PC-3 (cell line): ENCODE measurements at regions not wholly inside any gene's neighbourhood (a gene's known extent, or its start where the extent isn't known, plus 50 kb on each side); places are given as distances from the start of the nearest gene placed in this dataset.

Experiments
- ATAC-seq: fragments of 200-7000 bp; cut with Tn5 transposase; 2 replicates; pipeline ENCODE4 v1.9.1; 2020; ENCODE audit warnings: mild to moderate bottlenecking, moderate library complexity
- BruUV-seq: library from RNA; stranded (reverse); fragments of 400-500 nt; replicated peaks from 2 replicates; lab custom pipeline; 2021; lab: Mats Ljungman, UMichigan
- CTCF ChIA-PET: fragments of 300-600 bp; sonication (Branson Sonifier 250); formaldehyde crosslinking; loops from one replicate; lab custom pipeline; 2022; ENCODE audit warnings: antibody characterized with exemption; lab: Charles Lee
- POLR2A ChIA-PET: fragments of 300-600 bp; sonication (Branson Sonifier 250); formaldehyde crosslinking; loops from one replicate; lab custom pipeline; 2022; ENCODE audit warnings: antibody characterized with exemption; ENCODE audit not compliant: unreplicated experiment; lab: Charles Lee
- DNase-seq: peaks from one replicate; pipeline ENCODE4 v3.0.0-alpha.2; 2015
- H2AFZ ChIP-seq: fragments of 300-600 bp; sonication (generic); 2 replicates; pipeline ENCODE4 v1.6.0; 2016; ENCODE audit warnings: antibody characterized with exemption, low read length
- H3F3A ChIP-seq: fragments of 300-600 bp; sonication (generic); one replicate; pipeline ENCODE4 v1.6.0; 2017; ENCODE audit warnings: antibody characterized with exemption, low read length, control low read depth, mild to moderate bottlenecking; ENCODE audit not compliant: unreplicated experiment
- H3K27ac ChIP-seq: fragments of 300-600 bp; sonication (generic); 2 replicates; pipeline ENCODE4 v1.5.1; 2016; ENCODE audit warnings: mild to moderate bottlenecking, low read length
- H3K27me3 ChIP-seq: fragments of 300-600 bp; sonication (generic); 2 replicates; pipeline ENCODE4 v1.6.1; 2016; ENCODE audit warnings: low read length, mixed read lengths
- H3K36me3 ChIP-seq: fragments of 300-600 bp; sonication (generic); 2 replicates; pipeline ENCODE4 v1.6.1; 2016; ENCODE audit warnings: low read depth, mixed run types, low read length, mixed read lengths
- H3K4me1 ChIP-seq: fragments of 300-600 bp; sonication (generic); 2 replicates; pipeline ENCODE4 v1.5.1; 2016; ENCODE audit warnings: low read length; ENCODE audit not compliant: insufficient read depth
- H3K4me2 ChIP-seq: fragments of 300-600 bp; sonication (generic); 2 replicates; pipeline ENCODE4 v1.6.0; 2016; ENCODE audit warnings: low read length
- H3K4me3 ChIP-seq: fragments of 300-600 bp; sonication (generic); 2 replicates; pipeline ENCODE4 v1.5.1; 2016; ENCODE audit warnings: mild to moderate bottlenecking, low read length, mixed read lengths
- H3K79me2 ChIP-seq: fragments of 300-600 bp; sonication (generic); 2 replicates; pipeline ENCODE4 v1.6.1; 2017; ENCODE audit warnings: low read length, mixed read lengths
- H3K9ac ChIP-seq: fragments of 300-600 bp; sonication (generic); 2 replicates; pipeline ENCODE4 v1.6.0; 2016; ENCODE audit warnings: mild to moderate bottlenecking, low read length
- H3K9me2 ChIP-seq: fragments of 300-600 bp; sonication (generic); replicated peaks from 2 replicates; pipeline ENCODE4 v1.6.1; 2016; ENCODE audit warnings: mixed run types, low read length, mixed read lengths
- H3K9me3 ChIP-seq: fragments of 300-600 bp; sonication (generic); 2 replicates; pipeline ENCODE4 v1.6.1; 2016; ENCODE audit warnings: low read length, mixed read lengths
- H4K20me1 ChIP-seq: fragments of 300-600 bp; sonication (generic); 2 replicates; pipeline ENCODE4 v1.6.1; 2016; ENCODE audit warnings: low read length, mixed read lengths
- CTCF ChIP-seq: fragments of 300-600 bp; sonication (generic); conservative IDR thresholded peaks from 2 replicates; pipeline ENCODE4 v1.5.1; 2017; ENCODE audit warnings: antibody characterized with exemption, low read depth, mild to moderate bottlenecking, low read length
- EZH2 ChIP-seq: fragments of 300-600 bp; sonication (generic); IDR thresholded peaks from one replicate; pipeline ENCODE4 v1.6.1; 2017; ENCODE audit warnings: antibody characterized with exemption, mild to moderate bottlenecking, low read length; ENCODE audit not compliant: unreplicated experiment
- EZH2phosphoT487 ChIP-seq: fragments of 300-600 bp; sonication (generic); IDR thresholded peaks from 2 replicates; pipeline ENCODE4 v1.6.1; 2018; ENCODE audit warnings: mild to moderate bottlenecking, antibody characterized with exemption, low read length, borderline replicate concordance
- intact Hi-C: fragments of 100-400 bp; cut with micrococcal nuclease; formaldehyde crosslinking; loops from 2 replicates; pipeline ENCODE4 v1.9.0; 2023

- H3K4me1 ChIP-seq: no peaks in the 10 kb centered on the region
- no peak overlapping the region for H3K27ac ChIP-seq
- DNase-seq: no peak
- H3K79me2 ChIP-seq: no peaks in the 10 kb centered on the region
- ATAC-seq: no peak
- no TSS peak for BruUV-seq
- H3F3A ChIP-seq: no peaks in the 10 kb centered on the region
- no peaks in the 10 kb centered on the region for H3K36me3 ChIP-seq
- H3K9ac ChIP-seq: no peak overlapping the region
- ChIA-PET CTCF (no interaction called here), POLR2A (no interaction called here)
- H3K4me3 ChIP-seq: no peak overlapping the region
- no peaks in the 10 kb centered on the region for H4K20me1 ChIP-seq
- 0 out of 2 replicates have a peak, but pooled peaks cover 8% of the 10 kb centered on the region for H3K27me3 ChIP-seq
- no peak overlapping the region for H3K4me2 ChIP-seq
- intact Hi-C loops: no loop called here
- H2AFZ ChIP-seq: no peak overlapping the region
- no peaks in the 10 kb centered on the region for H3K9me3 ChIP-seq
- TF ChIP-seq EZH2 (no peak), EZH2phosphoT487 (no peak), CTCF (no peak)
- H3K9me2 ChIP-seq: no peaks in the 10 kb centered on the region
Observed at GRCh38 chr16:64791756-64792155, 330.1 kb downstream of the CDH11 start.

GRCh38 chr16:64784635-64785034 is 337.2 kb downstream of the CDH11 start:
- CTCF ChIA-PET: no interaction called here
- TF ChIP-seq CTCF: no peak
- no peak for TF ChIP-seq EZH2phosphoT487
- no peak for TF ChIP-seq EZH2
- ATAC-seq (no peak), DNase-seq (no peak)
- H3K9me3 ChIP-seq: no peaks in the 10 kb centered on the region
- no peaks in the 10 kb centered on the region for H3K9me2 ChIP-seq
- H3K4me2 ChIP-seq: no peak overlapping the region
- POLR2A ChIA-PET: no interaction called here
- no TSS peak for BruUV-seq
- H3K27ac ChIP-seq: no peak overlapping the region
- peaks cover 41% of the 10 kb centered on the region for H3K27me3 ChIP-seq
- H3K4me3 ChIP-seq: no peak overlapping the region
- intact Hi-C loops: no loop called here
- H4K20me1 ChIP-seq: no peaks in the 10 kb centered on the region
- H3K9ac ChIP-seq: no peak overlapping the region
- no peaks in the 10 kb centered on the region for H3K79me2 ChIP-seq
- H3F3A ChIP-seq: no peaks in the 10 kb centered on the region
- no peak overlapping the region for H2AFZ ChIP-seq
- no peaks in the 10 kb centered on the region for H3K36me3 ChIP-seq
- H3K4me1 ChIP-seq: no peaks in the 10 kb centered on the region

GRCh38 chr16:64782484-64782883 is 339.4 kb downstream of the CDH11 start:
- Histone ChIP-seq H3K27me3 (peaks cover 45% of the 10 kb centered on the region), H3K36me3 (no peaks in the 10 kb centered on the region), H4K20me1 (no peaks in the 10 kb centered on the region), H3K9me2 (no peaks in the 10 kb centered on the region), H2AFZ (no peak overlapping the region), H3K9ac (no peak overlapping the region), H3K4me2 (no peak overlapping the region), H3K27ac (no peak overlapping the region), H3K9me3 (no peaks in the 10 kb centered on the region), H3K4me3 (no peak overlapping the region), H3K79me2 (no peaks in the 10 kb centered on the region), H3F3A (no peaks in the 10 kb centered on the region), H3K4me1 (no peaks in the 10 kb centered on the region)
- CTCF ChIA-PET: no interaction called here
- TF ChIP-seq EZH2phosphoT487 (no peak), EZH2 (no peak), CTCF (no peak)
- no peak for DNase-seq
- POLR2A ChIA-PET: no interaction called here
- no peak for ATAC-seq
- BruUV-seq: no TSS peak
- intact Hi-C loops: no loop called here
